GM20000 (cell line): ENCODE measurements at regions not wholly inside any gene's neighbourhood (a gene's known extent, or its start where the extent isn't known, plus 50 kb on each side); places are given as distances from the start of the nearest gene placed in this dataset.

Experiments
- DNase-seq: peaks from one replicate; pipeline ENCODE4 v3.0.0; 2012; ENCODE audit warnings: low spot score
- CTCF ChIP-seq: IDR thresholded peaks from 2 replicates; pipeline ENCODE4 v1.5.1; 2012; ENCODE audit warnings: mild to moderate bottlenecking, control low read depth; ENCODE audit errors: extremely low read depth, missing control alignments

GRCh38 chr7:115116773-115117715, 195.2 kb downstream of the MDFIC start:
- no peak for DNase-seq
- TF ChIP-seq CTCF, result no peak

GRCh38 chr7:115113776-115114175, 191.9 kb downstream of the MDFIC start:
- no peak for DNase-seq
- TF ChIP-seq CTCF, result no peak

- no peak for DNase-seq
These were observed 191.2 kb downstream of the MDFIC start for GRCh38 chr7:115113131-115113530.

GRCh38 chr7:115110523-115110922, 188.6 kb downstream of the MDFIC start:
- no peak for DNase-seq
- TF ChIP-seq CTCF, result no peak

More at GRCh38 chr7:115113131-115113530, 191.2 kb downstream of the MDFIC start:
- no peak for TF ChIP-seq CTCF

GRCh38 chr7:115106316-115106715, 184.4 kb downstream of the MDFIC start:
- no peak for DNase-seq
- TF ChIP-seq CTCF, result no peak

- TF ChIP-seq CTCF, result no peak
These were observed 180.8 kb downstream of the MDFIC start for GRCh38 chr7:115102738-115103137.

GRCh38 chr7:115101199-115101598, 179.3 kb downstream of the MDFIC start:
- no peak for TF ChIP-seq CTCF
- DNase-seq, result no peak

More at GRCh38 chr7:115102738-115103137, 180.8 kb downstream of the MDFIC start:
- no peak for DNase-seq
